ENCODE measurements at regions not wholly inside any gene's neighbourhood (a gene's known extent, or its start where the extent isn't known, plus 50 kb on each side); places are given as distances from the start of the nearest gene placed in this dataset.
"Not testable (repeated sequence)": the region's sequence is repeated elsewhere in the genome, so short reads cannot be mapped to it uniquely, and the experiment has no call there.

- Histone ChIP-seq H3K4me1 (replicated peaks) (no peaks in the 10 kb centered on the region), H3K4me3 (no peak overlapping the region), H3K27me3 (replicated peaks; ENCODE audit: insufficient read depth) (no peaks in the 10 kb centered on the region), H3K36me3 (no peaks in the 10 kb centered on the region), H3K27ac (no peak overlapping the region), H3K9me3 (no peaks in the 10 kb centered on the region)
- DNase-seq (ENCODE audit: low spot score), result no peak
- TF ChIP-seq POLR2A (IDR thresholded peaks at IDR 0.05) (no peak), POLR2AphosphoS5 (IDR thresholded peaks at IDR 0.05) (no peak), CTCF (IDR thresholded peaks at IDR 0.05) (no peak)
- intact Hi-C loops (cut with DNase I), result no loop called here
- 55% methylated on average over 6 of the region's 6 CpGs for whole genome bisulfite sequencing
Observed at GRCh38 chr1:112855152-112855828, 100.7 kb downstream of the SLC16A1 start.

- intact Hi-C loops (cut with DNase I); H3K36me3 ChIP-seq; H3K27me3 ChIP-seq (replicated peaks; ENCODE audit: insufficient read depth); H3K4me1 ChIP-seq (replicated peaks); H3K9me3 ChIP-seq; H3K27ac ChIP-seq; DNase-seq (ENCODE audit: low spot score): not testable (repeated sequence)
- WGBS, result 55% methylated on average over 45 of the region's 45 CpGs
- peak overlapping the region in 1 of 2 donors; percentile 8 for H3K4me3 ChIP-seq
Observed at GRCh38 chr1:112854368-112854984, 101.5 kb downstream of the SLC16A1 start.

GRCh38 chr1:112853915-112854314 lies 102.1 kb downstream of the SLC16A1 start:
- H3K27me3 ChIP-seq (replicated peaks; ENCODE audit: insufficient read depth); H3K36me3 ChIP-seq; DNase-seq (ENCODE audit: low spot score); H3K27ac ChIP-seq; H3K4me1 ChIP-seq (replicated peaks); H3K9me3 ChIP-seq; intact Hi-C loops (cut with DNase I); H3K4me3 ChIP-seq: not testable (repeated sequence)
- WGBS, result 93% methylated on average over 8 of the region's 8 CpGs

GRCh38 chr1:112852934-112853333 lies 103.1 kb downstream of the SLC16A1 start:
- H3K27ac ChIP-seq, result no peak overlapping the region
- no peaks in the 10 kb centered on the region for H3K36me3 ChIP-seq
- intact Hi-C loops (cut with DNase I), result no loop called here

GRCh38 chr1:112852276-112852675 lies 103.7 kb downstream of the SLC16A1 start:
- Histone ChIP-seq H3K4me3 (no peak overlapping the region), H3K9me3 (no peaks in the 10 kb centered on the region), H3K36me3 (no peaks in the 10 kb centered on the region), H3K27me3 (replicated peaks; ENCODE audit: insufficient read depth) (no peaks in the 10 kb centered on the region), H3K27ac (no peak overlapping the region), H3K4me1 (replicated peaks) (no peaks in the 10 kb centered on the region)
- WGBS, result 83% methylated on average over 10 of the region's 10 CpGs
- no peak for TF ChIP-seq POLR2A (IDR thresholded peaks at IDR 0.05)
- no peak for TF ChIP-seq CTCF (IDR thresholded peaks at IDR 0.05)
- TF ChIP-seq POLR2AphosphoS5 (IDR thresholded peaks at IDR 0.05), result no peak
- no peak for DNase-seq (ENCODE audit: low spot score)
- intact Hi-C loops (cut with DNase I), result no loop called here

More at GRCh38 chr1:112852934-112853333, 103.1 kb downstream of the SLC16A1 start:
- TF ChIP-seq POLR2A (IDR thresholded peaks at IDR 0.05) (no peak), CTCF (IDR thresholded peaks at IDR 0.05) (no peak), POLR2AphosphoS5 (IDR thresholded peaks at IDR 0.05) (no peak)
- H3K4me3 ChIP-seq, result no peak overlapping the region
- no peaks in the 10 kb centered on the region for H3K27me3 ChIP-seq (replicated peaks; ENCODE audit: insufficient read depth)
- no peaks in the 10 kb centered on the region for H3K9me3 ChIP-seq
- H3K4me1 ChIP-seq (replicated peaks), result no peaks in the 10 kb centered on the region
- DNase-seq (ENCODE audit: low spot score), result no peak
- 89% methylated on average over 2 of the region's 2 CpGs for WGBS
